HG02678 (cell line): ENCODE measurements at regions not wholly inside any gene's neighbourhood (a gene's known extent, or its start where the extent isn't known, plus 50 kb on each side); places are given as distances from the start of the nearest gene placed in this dataset.

ENCODE experiments used
- ATAC-seq: cut with Tn5 transposase; IDR thresholded peaks from one replicate; pipeline ENCODE4 v1.9.1; 2021; ENCODE audit warnings: mild to moderate bottlenecking, moderate library complexity; ENCODE audit not compliant: unreplicated experiment

GRCh38 chr7:12779947-12780346 is 92.5 kb downstream of the ARL4A start:
- no peak for ATAC-seq

GRCh38 chr7:12783421-12784095 is 96.1 kb downstream of the ARL4A start:
- ATAC-seq, result no peak

- ATAC-seq, result no peak
These were observed 98.0 kb downstream of the ARL4A start for GRCh38 chr7:12785473-12785872.

- no peak for ATAC-seq
These were observed 99.1 kb downstream of the ARL4A start for GRCh38 chr7:12786494-12786893.

- no peak for ATAC-seq
These were observed 100.7 kb downstream of the ARL4A start for GRCh38 chr7:12788171-12788570.

- ATAC-seq, result no peak
These were observed 101.2 kb downstream of the ARL4A start for GRCh38 chr7:12788591-12788990.

GRCh38 chr7:12794722-12795302 is 107.4 kb downstream of the ARL4A start:
- no peak for ATAC-seq

- ATAC-seq, result no peak
These were observed 109.1 kb downstream of the ARL4A start for GRCh38 chr7:12796397-12797127.

GRCh38 chr7:12800486-12800885 is 113.1 kb downstream of the ARL4A start:
- ATAC-seq, result no peak

- ATAC-seq, result no peak
These were observed 113.7 kb downstream of the ARL4A start for GRCh38 chr7:12801107-12801506.

- no peak for ATAC-seq
These were observed 114.6 kb downstream of the ARL4A start for GRCh38 chr7:12802070-12802469.

- ATAC-seq, result no peak
These were observed 116.1 kb downstream of the ARL4A start for GRCh38 chr7:12803542-12803941.

GRCh38 chr7:12805518-12805928 is 118.1 kb downstream of the ARL4A start:
- no peak for ATAC-seq

- ATAC-seq, result no peak
These were observed 118.5 kb downstream of the ARL4A start for GRCh38 chr7:12805957-12806356.

- no peak for ATAC-seq
These were observed 122.0 kb downstream of the ARL4A start for GRCh38 chr7:12809476-12809875.

GRCh38 chr7:12812111-12812510 is 124.7 kb downstream of the ARL4A start:
- no peak for ATAC-seq

GRCh38 chr7:12814107-12814506 is 126.7 kb downstream of the ARL4A start:
- no peak for ATAC-seq

- ATAC-seq, result no peak
These were observed 127.4 kb downstream of the ARL4A start for GRCh38 chr7:12814828-12815227.

GRCh38 chr7:12815426-12815825 is 128.0 kb downstream of the ARL4A start:
- no peak for ATAC-seq

GRCh38 chr7:12815871-12816270 is 128.4 kb downstream of the ARL4A start:
- ATAC-seq, result no peak

- ATAC-seq, result no peak
These were observed 133.3 kb downstream of the ARL4A start for GRCh38 chr7:12820777-12821176.

- ATAC-seq, result no peak
These were observed 134.3 kb downstream of the ARL4A start for GRCh38 chr7:12821746-12822145.
